H1 (cell line): ENCODE measurements at regions not wholly inside any gene's neighbourhood (a gene's known extent, or its start where the extent isn't known, plus 50 kb on each side); places are given as distances from the start of the nearest gene placed in this dataset.

Source experiments
- CTCF ChIA-PET: fragments of 300-600 bp; sonication (Branson Sonifier 250); formaldehyde crosslinking; loops from one replicate; lab custom pipeline; 2021; ENCODE audit not compliant: partially characterized antibody; lab: Charles Lee
- POLR2A ChIA-PET: fragments of 300-600 bp; sonication (Branson Sonifier 250); formaldehyde crosslinking; loops from one replicate; lab custom pipeline; 2021; ENCODE audit warnings: inconsistent platforms; ENCODE audit not compliant: partially characterized antibody; lab: Charles Lee
- DNase-seq, 2 experiments: peaks; one replicate each; pipeline versions ENCODE4 v3.0.0 to v3.0.0-alpha.2; 2010 to 2022; ENCODE audit warnings: low spot score in 2 of 2, low read depth in 1 of 2, mixed read lengths in 1 of 2
- FAIRE-seq: peaks from 2 replicates; lab custom pipeline; 2011; peaks lifted over from hg19 to GRCh38; lab: Jason Lieb, UNC
- H2AFZ ChIP-seq: 2 replicates; pipeline ENCODE4 v1.8.1; 2012; ENCODE audit warnings: low read length, inconsistent platforms
- H2AK5ac ChIP-seq: 2 replicates; pipeline ENCODE4 v1.6.1; 2013; ENCODE audit warnings: low read depth, low read length
- H2BK120ac ChIP-seq: replicated peaks from 2 replicates; pipeline ENCODE3; 2013; ENCODE audit warnings: low read depth, low read length, inconsistent platforms
- H2BK12ac ChIP-seq: 2 replicates; pipeline ENCODE4 v1.6.1; 2013; ENCODE audit warnings: low read depth, low read length
- H2BK15ac ChIP-seq: 2 replicates; pipeline ENCODE4 v1.6.1; 2013; ENCODE audit warnings: low read length
- H2BK20ac ChIP-seq: 2 replicates; pipeline ENCODE4 v1.6.1; 2013; ENCODE audit warnings: low read length
- H2BK5ac ChIP-seq: 2 replicates; pipeline ENCODE4 v1.6.1; 2013; ENCODE audit warnings: low read depth, low read length
- H3K14ac ChIP-seq: 2 replicates; pipeline ENCODE4 v1.6.1; 2013; ENCODE audit warnings: inconsistent platforms; ENCODE audit not compliant: insufficient read length
- H3K18ac ChIP-seq: 2 replicates; pipeline ENCODE4 v1.6.1; 2013; ENCODE audit warnings: low read length; ENCODE audit errors: extremely low read depth
- H3K23ac ChIP-seq: 2 replicates; pipeline ENCODE4 v1.6.1; 2013; ENCODE audit warnings: inconsistent platforms; ENCODE audit not compliant: insufficient read length
- H3K23me2 ChIP-seq: 2 replicates; pipeline ENCODE4 v1.6.1; 2013; ENCODE audit warnings: low read depth, low read length
- H3K27ac ChIP-seq: 2 replicates; pipeline ENCODE4 v1.6.1; 2011; ENCODE audit warnings: low read depth, low read length, inconsistent platforms
- H3K27me3 ChIP-seq, 4 experiments: replicated peaks in 1 of 4; 1 replicate in 1 of 4; 2 replicates in 3 of 4; pipeline versions ENCODE4 v1.6.1 to v1.8.1; 2011 to 2013; ENCODE audit warnings: low read length in 3 of 4, mild to moderate bottlenecking in 3 of 4, inconsistent platforms in 2 of 4, mixed read lengths in 2 of 4, moderate library complexity in 1 of 4; ENCODE audit not compliant: control insufficient read depth in 3 of 4, insufficient read depth in 3 of 4; ENCODE audit errors: extremely low read depth in 1 of 4
- H3K36me3 ChIP-seq, 4 experiments: 2 replicates each; pipeline versions ENCODE4 v1.6.1 to v1.8.1; 2011 to 2013; ENCODE audit warnings: mild to moderate bottlenecking in 4 of 4, low read length in 3 of 4, moderate library complexity in 2 of 4, control low read depth in 1 of 4, inconsistent platforms in 1 of 4; ENCODE audit not compliant: insufficient read depth in 4 of 4, control insufficient read depth in 2 of 4
- H3K4ac ChIP-seq: replicated peaks from 2 replicates; pipeline ENCODE3; 2013; ENCODE audit warnings: low read length, low read depth, mixed read lengths, inconsistent platforms; ENCODE audit not compliant: insufficient read length
- H3K4me1 ChIP-seq, 4 experiments: replicated peaks in 1 of 4; 1 replicate in 1 of 4; 2 replicates in 3 of 4; pipeline versions ENCODE4 v1.6.1 to v1.8.1; 2011 to 2013; ENCODE audit warnings: low read length in 3 of 4, inconsistent platforms in 2 of 4, mixed read lengths in 1 of 4; ENCODE audit not compliant: insufficient read depth in 4 of 4, control insufficient read depth in 3 of 4
- H3K4me2 ChIP-seq, 2 experiments: 2 replicates each; pipeline versions ENCODE4 v1.6.1 to v1.8.1; 2011 to 2013; ENCODE audit warnings: low read depth in 2 of 2, low read length in 2 of 2, control low read depth in 1 of 2, inconsistent platforms in 1 of 2, mild to moderate bottlenecking in 1 of 2; ENCODE audit not compliant: insufficient read depth in 1 of 2
- H3K4me3 ChIP-seq, 4 experiments: fragments of 200-600, 300-600 bp in 1 of 4; sonication (generic), shearing (Covaris generic), sonication (Bioruptor Twin) in 1 of 4; 2 replicates each; pipeline versions ENCODE4 v1.5.1 to v1.8.1; 2011 to 2016; ENCODE audit warnings: low read length in 4 of 4, low read depth in 3 of 4, control low read depth in 2 of 4, inconsistent platforms in 2 of 4, mild to moderate bottlenecking in 2 of 4, mixed read lengths in 1 of 4, moderate library complexity in 1 of 4; ENCODE audit not compliant: insufficient read depth in 2 of 4; ENCODE audit errors: extremely low read depth in 1 of 4
- H3K56ac ChIP-seq: replicated peaks from 2 replicates; pipeline ENCODE3; 2013; ENCODE audit warnings: low read depth, mild to moderate bottlenecking, mixed read lengths, low read length, inconsistent platforms; ENCODE audit not compliant: insufficient read length
- H3K79me1 ChIP-seq: 2 replicates; pipeline ENCODE4 v1.6.1; 2013; ENCODE audit warnings: low read depth, low read length, control low read depth
- H3K79me2 ChIP-seq, 2 experiments: 2 replicates each; pipeline versions ENCODE4 v1.6.1 to v1.8.1; 2012 to 2013; ENCODE audit warnings: low read length in 2 of 2, mild to moderate bottlenecking in 2 of 2, inconsistent platforms in 1 of 2; ENCODE audit not compliant: insufficient read depth in 2 of 2, control insufficient read depth in 1 of 2
- H3K9ac ChIP-seq, 4 experiments: replicated peaks in 1 of 4; 1 replicate in 1 of 4; 2 replicates in 3 of 4; pipeline versions ENCODE4 v1.6.1 to v1.8.1; 2011 to 2013; ENCODE audit warnings: low read depth in 3 of 4, low read length in 3 of 4, control low read depth in 2 of 4, mild to moderate bottlenecking in 2 of 4, moderate library complexity in 2 of 4, inconsistent platforms in 1 of 4; ENCODE audit errors: extremely low read depth in 1 of 4
- H3K9me3 ChIP-seq, 2 experiments: 2 replicates each; pipeline versions ENCODE4 v1.6.1 to v1.8.1; 2012 to 2013; ENCODE audit warnings: mild to moderate bottlenecking in 2 of 2, moderate library complexity in 2 of 2, control low read depth in 1 of 2, inconsistent platforms in 1 of 2, low read depth in 1 of 2, low read length in 1 of 2, mixed read lengths in 1 of 2; ENCODE audit not compliant: insufficient read depth in 2 of 2
- H4K20me1 ChIP-seq, 2 experiments: replicated peaks in 1 of 2; 2 replicates each; pipeline versions ENCODE3 to v1.8.1; 2011 to 2013; ENCODE audit warnings: inconsistent platforms in 2 of 2, low read length in 2 of 2, mild to moderate bottlenecking in 1 of 2; ENCODE audit not compliant: insufficient read depth in 2 of 2, control insufficient read depth in 1 of 2
- H4K5ac ChIP-seq: 2 replicates; pipeline ENCODE4 v1.6.1; 2013; ENCODE audit warnings: low read length, low read depth, mixed read lengths, inconsistent platforms; ENCODE audit not compliant: insufficient read length
- H4K8ac ChIP-seq: 2 replicates; pipeline ENCODE4 v1.8.0; 2013; ENCODE audit warnings: mild to moderate bottlenecking, moderate library complexity, low read length, inconsistent platforms; ENCODE audit not compliant: insufficient read depth; ENCODE audit errors: extremely low read depth
- H4K91ac ChIP-seq: replicated peaks from 2 replicates; pipeline ENCODE3; 2013; ENCODE audit warnings: low read length, mixed read lengths, inconsistent platforms; ENCODE audit not compliant: insufficient read length
- EP300 ChIP-seq, 2 experiments: IDR thresholded peaks; 1 replicate in 1 of 2; 2 replicates in 1 of 2; pipeline ENCODE4 v1.6.1; 2011 to 2012; ENCODE audit warnings: low read depth in 2 of 2, low read length in 2 of 2, mild to moderate bottlenecking in 2 of 2, borderline replicate concordance in 1 of 2, inconsistent platforms in 1 of 2, moderate library complexity in 1 of 2
- FOSL1 ChIP-seq: IDR thresholded peaks from 2 replicates; pipeline ENCODE4 v1.6.1; 2011; ENCODE audit warnings: mild to moderate bottlenecking, low read depth, low read length, moderate library complexity; ENCODE audit not compliant: insufficient read depth
- HDAC6 ChIP-seq: IDR thresholded peaks from one replicate; pipeline ENCODE4 v1.7.1; 2012; ENCODE audit warnings: low read depth, mild to moderate bottlenecking, inconsistent platforms, low read length, moderate library complexity
- MAFK ChIP-seq: IDR thresholded peaks from 2 replicates; pipeline ENCODE4 v1.6.1; 2012; ENCODE audit warnings: low read depth, mild to moderate bottlenecking, improper control_type of control experiment, low read length
- RBBP5 ChIP-seq: IDR thresholded peaks from 2 replicates; pipeline ENCODE4 v1.7.1; 2012; ENCODE audit warnings: low read depth, mild to moderate bottlenecking, inconsistent platforms, low read length, moderate library complexity, borderline replicate concordance
- SIRT6 ChIP-seq: IDR thresholded peaks from one replicate; pipeline ENCODE4 v1.7.1; 2012; ENCODE audit warnings: low read length, inconsistent platforms
- TAF1 ChIP-seq: IDR thresholded peaks from 2 replicates; pipeline ENCODE4 v1.6.1; 2011; ENCODE audit warnings: mild to moderate bottlenecking, low read depth, low read length
- WGBS, 2 experiments: shearing (Covaris generic) in 1 of 2; methylation state at CpG; one replicate each; pipeline versions ENCODE4 v1.1.6 to v1.1.7; 2013 to 2015; ENCODE audit warnings: low lambda C conversion rate in 2 of 2, mixed read lengths in 2 of 2, inconsistent platforms in 1 of 2, low coverage in 1 of 2, missing lambda C conversion rate in 1 of 2; ENCODE audit not compliant: insufficient replicate concordance in 2 of 2, insufficient coverage in 1 of 2, insufficient read length in 1 of 2; ENCODE audit errors: extremely low coverage in 1 of 2, missing lambda C conversion rate in 1 of 2; 5-methylcytosine and 5-hydroxymethylcytosine counted together
- TF ChIP-seq, protein P1 (sequence below): IDR thresholded peaks from 2 replicates; pipeline ENCODE4 v1.6.1; 2012; ENCODE audit warnings: inconsistent platforms

GRCh38 chr4:125847518-125847917 lies 532.8 kb downstream of the FAT4 start:
- H3K23me2 ChIP-seq: no peaks in the 10 kb centered on the region
- CTCF ChIA-PET: interaction anchor here (1.1 kb wide), 1 partner anchor 29 kb away, joined by 6 read pairs; no protein-coding TSS in a partner anchor
- no peak overlapping the region for H4K91ac ChIP-seq
- H3K14ac ChIP-seq: no peak overlapping the region
- no peaks in the 10 kb centered on the region for H3K27me3 ChIP-seq
- no peak overlapping the region for H3K23ac ChIP-seq
- H3K79me1 ChIP-seq: no peaks in the 10 kb centered on the region
- H2AFZ ChIP-seq: no peak overlapping the region
- no peak overlapping the region for H3K4me2 ChIP-seq
- H3K27ac ChIP-seq: no peak overlapping the region
- H2BK120ac ChIP-seq: no peak overlapping the region
- H3K18ac ChIP-seq: no peak overlapping the region
- no peaks in the 10 kb centered on the region for H3K36me3 ChIP-seq
- TF ChIP-seq, protein P1, sequence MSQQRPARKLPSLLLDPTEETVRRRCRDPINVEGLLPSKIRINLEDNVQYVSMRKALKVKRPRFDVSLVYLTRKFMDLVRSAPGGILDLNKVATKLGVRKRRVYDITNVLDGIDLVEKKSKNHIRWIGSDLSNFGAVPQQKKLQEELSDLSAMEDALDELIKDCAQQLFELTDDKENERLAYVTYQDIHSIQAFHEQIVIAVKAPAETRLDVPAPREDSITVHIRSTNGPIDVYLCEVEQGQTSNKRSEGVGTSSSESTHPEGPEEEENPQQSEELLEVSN: no peak
- no peak for TF ChIP-seq MAFK
- TF ChIP-seq EP300 (IDR thresholded peaks at IDR 0.05; ENCODE audit: borderline replicate concordance in 1 of 2, low read depth in 2 of 2, low read length in 2 of 2): no peak
- no peak for TF ChIP-seq RBBP5
- TF ChIP-seq TAF1: no peak
- TF ChIP-seq HDAC6: no peak
- no peak for TF ChIP-seq SIRT6
- no peak for TF ChIP-seq FOSL1
- H2BK20ac ChIP-seq: no peak overlapping the region
- no peaks in the 10 kb centered on the region for H3K9me3 ChIP-seq
- POLR2A ChIA-PET: no interaction called here
- H3K4me3 ChIP-seq: no peak overlapping the region
- 95% methylated on average over 3 of the region's 3 CpGs; no CpG with 5 or more reads in 1 of the 2 experiments for WGBS, 2 experiments
- DNase-seq (no peak), FAIRE-seq (no peak)
- H2BK12ac ChIP-seq: no peak overlapping the region
- H3K4ac ChIP-seq: no peak overlapping the region
- H4K8ac ChIP-seq: no peak overlapping the region
- H3K56ac ChIP-seq: no peak overlapping the region
- H2BK15ac ChIP-seq: no peak overlapping the region
- H2BK5ac ChIP-seq: no peak overlapping the region
- no peak overlapping the region for H2AK5ac ChIP-seq
- H4K5ac ChIP-seq: no peak overlapping the region
- no peaks in the 10 kb centered on the region for H4K20me1 ChIP-seq
- no peaks in the 10 kb centered on the region for H3K4me1 ChIP-seq
- no peaks in the 10 kb centered on the region for H3K79me2 ChIP-seq
- no peak overlapping the region for H3K9ac ChIP-seq
